Osteoblast (primary cell): ENCODE measurements at regions not wholly inside any gene's neighbourhood (a gene's known extent, or its start where the extent isn't known, plus 50 kb on each side); places are given as distances from the start of the nearest gene placed in this dataset.

Experiments used
- DNase-seq: peaks from one replicate; pipeline ENCODE4 v3.0.0; 2011; ENCODE audit warnings: low spot score, mixed read lengths; ENCODE audit not compliant: insufficient read length; ENCODE audit errors: missing footprints
- H2AFZ ChIP-seq: 2 replicates; pipeline ENCODE4 v1.6.0; 2011; ENCODE audit warnings: mild to moderate bottlenecking, low read length
- H3K27ac ChIP-seq: 2 replicates; pipeline ENCODE4 v1.5.1; 2011; ENCODE audit warnings: mild to moderate bottlenecking, low read depth, low read length, moderate library complexity
- H3K27me3 ChIP-seq: 2 replicates; pipeline ENCODE4 v1.6.0; 2012; ENCODE audit warnings: mild to moderate bottlenecking, control low read depth, inconsistent platforms, low read length, moderate library complexity; ENCODE audit not compliant: insufficient read depth
- H3K36me3 ChIP-seq: 2 replicates; pipeline ENCODE4 v1.5.1; 2011; ENCODE audit warnings: mild to moderate bottlenecking, low read length, control low read depth, moderate library complexity; ENCODE audit not compliant: insufficient read depth
- H3K4me1 ChIP-seq: 2 replicates; pipeline ENCODE4 v1.5.1; 2011; ENCODE audit warnings: mild to moderate bottlenecking, low read length, control low read depth, moderate library complexity; ENCODE audit not compliant: insufficient read depth
- H3K4me2 ChIP-seq: 2 replicates; pipeline ENCODE4 v1.6.0; 2011; ENCODE audit warnings: mild to moderate bottlenecking, low read length; ENCODE audit not compliant: insufficient read depth
- H3K4me3 ChIP-seq: fragments of 200-600 bp; sonication (generic); 3 replicates; pipeline ENCODE4 v1.5.1; 2012; ENCODE audit warnings: mild to moderate bottlenecking, low read length, inconsistent platforms; ENCODE audit not compliant: insufficient read depth
- H3K79me2 ChIP-seq: 2 replicates; pipeline ENCODE4 v1.6.0; 2012; ENCODE audit warnings: mild to moderate bottlenecking, low read length, control low read depth, inconsistent platforms; ENCODE audit not compliant: insufficient read depth
- H3K9me3 ChIP-seq: 2 replicates; pipeline ENCODE4 v1.5.1; 2011; ENCODE audit warnings: low read depth, low read length, control low read depth
- H4K20me1 ChIP-seq: 2 replicates; pipeline ENCODE4 v1.6.0; 2012; ENCODE audit warnings: mild to moderate bottlenecking, low read length, control low read depth; ENCODE audit not compliant: insufficient read depth
- CTCF ChIP-seq: IDR thresholded peaks from 2 replicates; pipeline ENCODE4 v1.5.1; 2011; ENCODE audit warnings: mild to moderate bottlenecking, low read depth, low read length, moderate library complexity; ENCODE audit errors: extremely low read depth

GRCh38 chr20:22385602-22386305 lies 198.6 kb downstream of the FOXA2 start:
- Histone ChIP-seq H4K20me1 (no peaks in the 10 kb centered on the region), H3K27ac (no peak overlapping the region), H3K27me3 (no peaks in the 10 kb centered on the region), H3K79me2 (no peaks in the 10 kb centered on the region), H3K4me1 (no peaks in the 10 kb centered on the region), H2AFZ (no peak overlapping the region), H3K4me2 (no peak overlapping the region), H3K4me3 (no peak overlapping the region), H3K36me3 (no peaks in the 10 kb centered on the region), H3K9me3 (no peaks in the 10 kb centered on the region)
- DNase-seq: no peak
- no peak for TF ChIP-seq CTCF

GRCh38 chr20:22384978-22385377 lies 199.4 kb downstream of the FOXA2 start:
- Histone ChIP-seq H3K9me3 (peaks cover 3% of the 10 kb centered on the region), H3K36me3 (no peaks in the 10 kb centered on the region), H3K79me2 (no peaks in the 10 kb centered on the region), H2AFZ (no peak overlapping the region), H3K4me1 (no peaks in the 10 kb centered on the region), H3K4me2 (no peak overlapping the region), H4K20me1 (no peaks in the 10 kb centered on the region), H3K27me3 (no peaks in the 10 kb centered on the region), H3K27ac (no peak overlapping the region), H3K4me3 (no peak overlapping the region)
- no peak for TF ChIP-seq CTCF
- no peak for DNase-seq

GRCh38 chr20:22383156-22383555 lies 201.2 kb downstream of the FOXA2 start:
- H3K4me3 ChIP-seq: no peak overlapping the region
- no peaks in the 10 kb centered on the region for H4K20me1 ChIP-seq
- H3K9me3 ChIP-seq: peaks cover 3% of the 10 kb centered on the region
- no peaks in the 10 kb centered on the region for H3K36me3 ChIP-seq
- TF ChIP-seq CTCF: no peak
- no peak for DNase-seq
- H2AFZ ChIP-seq: no peak overlapping the region
- H3K4me1 ChIP-seq: no peaks in the 10 kb centered on the region
- H3K4me2 ChIP-seq: no peak overlapping the region
- no peaks in the 10 kb centered on the region for H3K27me3 ChIP-seq
- no peaks in the 10 kb centered on the region for H3K79me2 ChIP-seq
- H3K27ac ChIP-seq: no peak overlapping the region

- no peak overlapping the region for H3K4me3 ChIP-seq
- H3K4me1 ChIP-seq: no peaks in the 10 kb centered on the region
- H4K20me1 ChIP-seq: no peaks in the 10 kb centered on the region
- H2AFZ ChIP-seq: no peak overlapping the region
- H3K9me3 ChIP-seq: peaks cover 3% of the 10 kb centered on the region
- no peak overlapping the region for H3K27ac ChIP-seq
- DNase-seq: no peak
- H3K36me3 ChIP-seq: no peaks in the 10 kb centered on the region
- H3K4me2 ChIP-seq: no peak overlapping the region
- H3K79me2 ChIP-seq: no peaks in the 10 kb centered on the region
- H3K27me3 ChIP-seq: no peaks in the 10 kb centered on the region
- no peak for TF ChIP-seq CTCF
Observed at GRCh38 chr20:22382742-22383141, 201.6 kb downstream of the FOXA2 start.
